Fibroblast of lung (primary cell): ENCODE measurements at regions not wholly inside any gene's neighbourhood (a gene's known extent, or its start where the extent isn't known, plus 50 kb on each side); places are given as distances from the start of the nearest gene placed in this dataset.

Experiments used
- EZH2 ChIP-seq: IDR thresholded peaks from 2 replicates; pipeline ENCODE4 v1.5.1; 2012; ENCODE audit warnings: low read length, control low read depth, mild to moderate bottlenecking; ENCODE audit errors: missing control alignments
- TF ChIP-seq, protein P1 (sequence below), 2 donors: IDR thresholded peaks in 1 of 2; conservative IDR thresholded peaks in 1 of 2; 1 replicate in 1 of 2; 2 replicates in 1 of 2; pipeline ENCODE4 v1.5.1; 2011 to 2012; ENCODE audit warnings: low read length in 2 of 2, control low read depth in 1 of 2, inconsistent platforms in 1 of 2, low read depth in 1 of 2, mild to moderate bottlenecking in 1 of 2

DNA sequence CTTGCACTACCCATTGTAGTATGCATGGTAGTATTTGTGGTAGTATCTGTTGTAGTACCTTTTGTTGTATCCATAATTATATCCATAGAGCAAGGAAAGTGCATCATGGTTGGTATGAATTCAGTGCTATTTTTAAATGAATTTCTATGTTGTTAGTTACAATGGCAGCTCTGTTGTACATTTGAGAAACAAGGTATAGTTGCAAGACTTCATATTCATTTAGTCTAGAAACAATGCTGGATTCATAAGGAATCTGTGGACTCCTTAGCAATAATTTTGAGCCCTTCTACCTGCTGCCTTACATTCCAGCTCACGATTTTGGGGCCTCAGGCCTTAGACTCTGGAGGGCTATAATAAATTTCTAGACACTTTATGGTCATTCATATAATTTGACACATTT, 141.8 kb downstream of the FAM43A start:
- TF ChIP-seq, protein P1, sequence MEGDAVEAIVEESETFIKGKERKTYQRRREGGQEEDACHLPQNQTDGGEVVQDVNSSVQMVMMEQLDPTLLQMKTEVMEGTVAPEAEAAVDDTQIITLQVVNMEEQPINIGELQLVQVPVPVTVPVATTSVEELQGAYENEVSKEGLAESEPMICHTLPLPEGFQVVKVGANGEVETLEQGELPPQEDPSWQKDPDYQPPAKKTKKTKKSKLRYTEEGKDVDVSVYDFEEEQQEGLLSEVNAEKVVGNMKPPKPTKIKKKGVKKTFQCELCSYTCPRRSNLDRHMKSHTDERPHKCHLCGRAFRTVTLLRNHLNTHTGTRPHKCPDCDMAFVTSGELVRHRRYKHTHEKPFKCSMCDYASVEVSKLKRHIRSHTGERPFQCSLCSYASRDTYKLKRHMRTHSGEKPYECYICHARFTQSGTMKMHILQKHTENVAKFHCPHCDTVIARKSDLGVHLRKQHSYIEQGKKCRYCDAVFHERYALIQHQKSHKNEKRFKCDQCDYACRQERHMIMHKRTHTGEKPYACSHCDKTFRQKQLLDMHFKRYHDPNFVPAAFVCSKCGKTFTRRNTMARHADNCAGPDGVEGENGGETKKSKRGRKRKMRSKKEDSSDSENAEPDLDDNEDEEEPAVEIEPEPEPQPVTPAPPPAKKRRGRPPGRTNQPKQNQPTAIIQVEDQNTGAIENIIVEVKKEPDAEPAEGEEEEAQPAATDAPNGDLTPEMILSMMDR (conservative IDR thresholded peaks at IDR 0.05 in 1 of 2, IDR thresholded peaks at IDR 0.05 in 1 of 2; ENCODE audit: low read depth in 1 of 2, low read length in 2 of 2) = no peak
- no peak for TF ChIP-seq EZH2
